SK-N-SH (cell line): ENCODE measurements at regions not wholly inside any gene's neighbourhood (a gene's known extent, or its start where the extent isn't known, plus 50 kb on each side); places are given as distances from the start of the nearest gene placed in this dataset.

ENCODE experiments used
- CTCF ChIA-PET: fragments of 300-600, 350-600 bp; formaldehyde crosslinking; extraction: SDS; loops from one replicate; lab custom pipeline; 2021; lab: Yijun Ruan, JAX
- POLR2A ChIA-PET: fragments of 350-600 bp; sonication (Branson Sonifier 250); formaldehyde crosslinking; extraction: SDS; loops from one replicate; lab custom pipeline; 2020; ENCODE audit warnings: antibody characterized with exemption, inconsistent platforms; lab: Yijun Ruan, JAX
- DNase-seq: peaks from one replicate; pipeline ENCODE4 v3.0.0; 2012
- H2AFZ ChIP-seq: fragments of 200-600 bp; sonication (generic); 2 replicates; pipeline ENCODE4 v1.8.1; 2016; ENCODE audit warnings: antibody characterized with exemption, mild to moderate bottlenecking, low read depth
- H3F3A ChIP-seq: fragments of 200-600 bp; sonication (generic); replicated peaks from 2 replicates; pipeline ENCODE3; 2016; ENCODE audit warnings: antibody characterized with exemption, mild to moderate bottlenecking; ENCODE audit not compliant: insufficient read depth
- H3K27ac ChIP-seq, 2 experiments: fragments of 200-500 bp in 1 of 2; fragments of 200-600 bp in 1 of 2; sonication (Bioruptor generic) in 1 of 2; sonication (generic), shearing (Covaris generic) in 1 of 2; 2 replicates each; pipeline versions ENCODE4 v1.5.1 to v1.6.1; 2014 to 2016; ENCODE audit warnings: low read depth in 2 of 2, inconsistent platforms in 1 of 2, low read length in 1 of 2, mild to moderate bottlenecking in 1 of 2, mixed read lengths in 1 of 2
- H3K27me3 ChIP-seq: fragments of 200-600 bp; sonication (generic), shearing (Covaris generic); 2 replicates; pipeline ENCODE4 v1.6.1; 2016; ENCODE audit warnings: mixed run types; ENCODE audit not compliant: insufficient read depth
- H3K36me3 ChIP-seq, 2 experiments: fragments of 200-500 bp in 1 of 2; fragments of 200-600 bp in 1 of 2; sonication (Bioruptor generic) in 1 of 2; sonication (generic) in 1 of 2; replicated peaks in 1 of 2; 2 replicates each; pipeline versions ENCODE3 to v1.5.1; 2014 to 2016; ENCODE audit warnings: low read length in 1 of 2, mild to moderate bottlenecking in 1 of 2; ENCODE audit not compliant: insufficient read depth in 2 of 2, control insufficient read depth in 1 of 2
- H3K4me1 ChIP-seq, 2 experiments: fragments of 200-500 bp in 1 of 2; fragments of 200-600 bp in 1 of 2; sonication (Bioruptor generic) in 1 of 2; sonication (generic), shearing (Covaris generic) in 1 of 2; 2 replicates each; pipeline versions ENCODE4 v1.5.1 to v1.6.1; 2014 to 2016; ENCODE audit warnings: low read depth in 1 of 2, low read length in 1 of 2, mixed run types in 1 of 2; ENCODE audit not compliant: insufficient read depth in 2 of 2, control insufficient read depth in 1 of 2
- H3K4me2 ChIP-seq: fragments of 200-600 bp; sonication (generic), shearing (Covaris generic); 2 replicates; pipeline ENCODE4 v1.6.1; 2017; ENCODE audit warnings: mixed run types
- H3K4me3 ChIP-seq, 2 experiments: fragments of 200-500 bp in 1 of 2; fragments of 200-600 bp in 1 of 2; sonication (Bioruptor generic) in 1 of 2; sonication (generic), shearing (Covaris generic) in 1 of 2; 2 replicates each; pipeline versions ENCODE4 v1.5.1 to v1.8.1; 2014 to 2016; ENCODE audit warnings: low read depth in 2 of 2, inconsistent platforms in 1 of 2, low read length in 1 of 2, mild to moderate bottlenecking in 1 of 2, mixed read lengths in 1 of 2, moderate library complexity in 1 of 2
- H3K79me2 ChIP-seq: fragments of 200-600 bp; sonication (generic); 2 replicates; pipeline ENCODE4 v1.8.1; 2017; ENCODE audit warnings: mild to moderate bottlenecking; ENCODE audit not compliant: insufficient read depth
- H3K9ac ChIP-seq: fragments of 200-600 bp; sonication (generic); 2 replicates; pipeline ENCODE4 v1.6.1; 2017; ENCODE audit warnings: mixed run types
- H3K9me2 ChIP-seq: fragments of 200-600 bp; sonication (generic); 2 replicates; pipeline ENCODE4 v1.6.1; 2017; ENCODE audit warnings: mixed run types
- H3K9me3 ChIP-seq: fragments of 200-600 bp; sonication (generic); 2 replicates; pipeline ENCODE4 v1.6.1; 2017; ENCODE audit warnings: mixed run types, mild to moderate bottlenecking, moderate library complexity
- H4K20me1 ChIP-seq: fragments of 200-600 bp; sonication (generic); 2 replicates; pipeline ENCODE4 v1.6.1; 2017; ENCODE audit warnings: mild to moderate bottlenecking, mixed run types; ENCODE audit not compliant: insufficient read depth
- CTCF ChIP-seq: fragments of 200-600 bp; sonication (generic); IDR thresholded peaks from 2 replicates; pipeline ENCODE4 v1.6.1; 2017; ENCODE audit warnings: antibody characterized with exemption, mild to moderate bottlenecking, moderate library complexity
- ELF1 ChIP-seq: IDR thresholded peaks from 2 replicates; pipeline ENCODE4 v1.4.0; 2012
- EP300 ChIP-seq, 2 experiments: IDR thresholded peaks; 2 replicates each; pipeline versions ENCODE4 v1.4.0 to v1.6.1; 2012; ENCODE audit warnings: borderline replicate concordance in 1 of 2, low read depth in 1 of 2, low read length in 1 of 2
- FOSL2 ChIP-seq: IDR thresholded peaks from 2 replicates; pipeline ENCODE4 v1.4.0; 2012; ENCODE audit warnings: low read depth, mild to moderate bottlenecking, moderate library complexity, borderline replicate concordance
- FOXJ3 ChIP-seq: sonication (generic); formaldehyde crosslinking; IDR thresholded peaks from 2 replicates; pipeline ENCODE4 v1.5.1; 2020; ENCODE audit warnings: mild to moderate bottlenecking, missing genetic modification reagents
- FOXM1 ChIP-seq: IDR thresholded peaks from 2 replicates; pipeline ENCODE4 v1.4.0; 2012; ENCODE audit warnings: low read depth, mild to moderate bottlenecking
- GATA2 ChIP-seq: sonication (generic); formaldehyde crosslinking; IDR thresholded peaks from 2 replicates; pipeline ENCODE4 v1.5.0; 2020; ENCODE audit warnings: mild to moderate bottlenecking, missing genetic modification reagents
- MAX ChIP-seq: IDR thresholded peaks from 2 replicates; pipeline ENCODE4 v1.4.0; 2012; ENCODE audit warnings: low read depth
- MXI1 ChIP-seq: IDR thresholded peaks from 2 replicates; pipeline ENCODE4 v1.6.1; 2012; ENCODE audit warnings: mild to moderate bottlenecking, low read depth, low read length, improper control_type of control experiment
- NFIC ChIP-seq: IDR thresholded peaks from 2 replicates; pipeline ENCODE4 v1.4.0; 2012; ENCODE audit warnings: borderline replicate concordance
- PBX3 ChIP-seq: IDR thresholded peaks from 2 replicates; pipeline ENCODE4; 2012
- RCOR1 ChIP-seq: fragments of 150-350 bp; IDR thresholded peaks from 2 replicates; pipeline ENCODE4 v1.6.1; 2017; ENCODE audit warnings: antibody characterized with exemption, low read length
- RXRA ChIP-seq: IDR thresholded peaks from 2 replicates; pipeline ENCODE4 v1.4.0; 2012; ENCODE audit warnings: low read depth, mild to moderate bottlenecking, borderline replicate concordance
- SIN3A ChIP-seq: IDR thresholded peaks from 2 replicates; pipeline ENCODE4 v1.6.1; 2012; ENCODE audit warnings: low read depth, mild to moderate bottlenecking, low read length, moderate library complexity, borderline replicate concordance
- TAF1 ChIP-seq: IDR thresholded peaks from 2 replicates; pipeline ENCODE4 v1.6.1; 2012; ENCODE audit warnings: low read depth, mild to moderate bottlenecking, low read length, moderate library complexity, borderline replicate concordance
- YY1 ChIP-seq: IDR thresholded peaks from 2 replicates; pipeline ENCODE4 v1.4.0; 2012; ENCODE audit warnings: low read depth, mild to moderate bottlenecking
- ZBTB33 ChIP-seq: IDR thresholded peaks from 2 replicates; pipeline ENCODE4 v1.4.0; 2012; ENCODE audit warnings: low read depth, borderline replicate concordance
- WGBS: methylation state at CpG from one replicate; pipeline ENCODE4 v1.1.6; 2017; ENCODE audit warnings: low lambda C conversion rate; 5-methylcytosine and 5-hydroxymethylcytosine counted together

- H3K79me2 ChIP-seq: no peaks in the 10 kb centered on the region
- no peak for TF ChIP-seq YY1
- no peak for TF ChIP-seq CTCF
- peak in 1 of 2 experiments; percentile 31; a peak in 1 of 4 replicates for TF ChIP-seq EP300 (IDR thresholded peaks at IDR 0.05; ENCODE audit: borderline replicate concordance in 1 of 2, low read depth in 1 of 2, low read length in 1 of 2)
- TF ChIP-seq RCOR1: 0 out of 2 replicates have a peak, but pooled peaks have one; percentile 10
- no peak for TF ChIP-seq MAX
- TF ChIP-seq NFIC: no peak
- no peak for TF ChIP-seq FOXM1
- TF ChIP-seq ZBTB33: no peak
- peak; percentile 25; the same call in 1 of the 2 replicates for TF ChIP-seq GATA2 (CRISPR knock-in tag)
- TF ChIP-seq MXI1: no peak
- no peak for TF ChIP-seq FOSL2
- TF ChIP-seq RXRA: no peak
- no peak for TF ChIP-seq FOXJ3 (CRISPR knock-in tag)
- no peak for TF ChIP-seq SIN3A
- TF ChIP-seq PBX3: no peak
- no peak for TF ChIP-seq TAF1
- no peak for TF ChIP-seq ELF1
- H4K20me1 ChIP-seq: no peaks in the 10 kb centered on the region
- no peak overlapping the region for H3K9ac ChIP-seq
- H3K9me3 ChIP-seq: no peaks in the 10 kb centered on the region
- WGBS: 33% methylated on average over 5 of the region's 5 CpGs
- DNase-seq: peak; percentile 31
- H3K27ac ChIP-seq: peak overlapping the region in 1 of 2 experiments; percentile 90; a peak in 1 of 4 replicates
- H3K9me2 ChIP-seq: no peaks in the 10 kb centered on the region
- H3K4me3 ChIP-seq: no peak overlapping the region
- POLR2A ChIA-PET: no interaction called here
- H3K4me1 ChIP-seq: no peaks in the 10 kb centered on the region; a peak in 2 of 4 replicates
- H3K27me3 ChIP-seq: no peaks in the 10 kb centered on the region
- CTCF ChIA-PET: interaction anchor here (0.7 kb wide), 1 partner anchor 878 kb away, joined by 3 read pairs; no protein-coding TSS in a partner anchor
- H2AFZ ChIP-seq: no peak overlapping the region
- no peak overlapping the region for H3K4me2 ChIP-seq
- H3K36me3 ChIP-seq: no peaks in the 10 kb centered on the region
- H3F3A ChIP-seq: no peaks in the 10 kb centered on the region
These were observed 316.5 kb upstream of the ADARB2 start for GRCh38 chr10:2053805-2054204.
